GM21515 (cell line): ENCODE measurements at regions not wholly inside any gene's neighbourhood (a gene's known extent, or its start where the extent isn't known, plus 50 kb on each side); places are given as distances from the start of the nearest gene placed in this dataset.

Experiments
- ATAC-seq: cut with Tn5 transposase; IDR thresholded peaks from one replicate; pipeline ENCODE4 v1.9.1; 2021; ENCODE audit not compliant: unreplicated experiment

- no peak for ATAC-seq
Measured at GRCh38 chr10:3692387-3692999, 92.5 kb downstream of the KLF6 start.

- ATAC-seq = no peak
Measured at GRCh38 chr10:3691482-3691881, 93.5 kb downstream of the KLF6 start.

DNA sequence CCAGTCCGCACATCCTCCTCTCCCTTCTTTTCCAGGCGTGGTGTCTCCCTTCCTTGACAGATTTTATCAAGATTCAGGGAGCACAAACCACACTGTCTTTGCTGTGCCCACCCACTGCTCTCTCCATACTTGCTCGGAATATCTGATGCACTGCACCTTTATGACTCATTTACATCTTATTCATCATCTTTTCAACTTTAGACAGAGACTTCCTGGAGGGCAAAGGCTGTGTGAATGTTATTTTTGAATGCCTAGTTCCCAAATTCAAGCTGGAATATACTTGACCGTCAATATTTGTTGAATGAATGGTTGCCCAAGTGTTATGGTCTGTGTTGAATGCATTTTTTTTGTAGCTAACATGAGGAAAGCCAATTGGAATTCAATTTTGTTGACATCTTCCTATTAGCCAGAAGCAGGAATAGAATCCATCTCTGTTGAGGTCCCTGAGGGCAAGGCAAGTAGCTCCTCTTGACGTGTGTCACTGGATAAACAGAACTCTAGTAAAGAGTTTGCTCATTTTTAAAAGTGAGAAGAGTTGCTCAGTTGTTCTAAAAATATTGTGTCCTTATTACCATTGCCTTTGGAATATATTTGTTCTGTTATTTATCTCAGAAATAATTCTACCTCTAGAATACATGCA, 95.0 kb downstream of the KLF6 start:
- no peak for ATAC-seq

GRCh38 chr10:3687510-3688081, 97.4 kb downstream of the KLF6 start:
- ATAC-seq = no peak

DNA sequence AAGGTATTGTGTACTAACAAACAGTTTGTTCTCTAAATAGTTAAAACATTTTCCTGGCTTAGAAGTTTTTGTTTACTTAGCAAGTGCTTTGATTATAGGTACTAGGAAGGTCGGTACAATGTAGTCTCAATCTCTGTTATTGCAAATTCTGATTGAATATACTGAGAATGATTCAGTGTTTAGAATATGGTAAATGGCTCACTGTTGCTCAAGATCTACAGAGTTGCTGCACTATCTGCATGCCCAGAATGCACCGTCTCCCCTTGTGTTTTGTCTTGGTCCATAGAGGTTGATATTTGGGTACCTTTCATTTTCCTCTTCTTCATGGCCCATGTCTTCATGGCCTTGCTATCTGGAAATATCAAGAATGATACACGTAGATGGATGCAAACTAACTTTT, 99.6 kb downstream of the KLF6 start:
- ATAC-seq = no peak

DNA sequence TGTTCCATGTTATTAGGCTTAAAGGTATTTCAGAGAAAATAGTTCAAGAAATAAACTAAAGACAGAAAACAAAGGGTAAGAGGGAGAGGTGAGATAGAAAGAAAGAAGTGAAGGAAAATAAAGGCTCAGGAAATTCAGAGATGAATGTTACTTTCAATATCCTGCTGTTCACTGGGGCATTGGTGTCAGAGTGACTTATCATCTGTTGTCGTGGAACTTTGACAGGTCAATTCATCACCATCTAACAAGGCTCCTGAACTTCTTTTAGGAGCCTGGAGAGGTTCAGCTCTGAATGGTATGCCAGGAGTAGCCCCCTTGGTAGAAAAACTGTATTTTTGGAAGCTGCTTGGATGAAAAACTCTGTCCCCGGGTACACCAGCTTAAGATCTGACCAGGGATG, 100.1 kb downstream of the KLF6 start:
- no peak for ATAC-seq

DNA sequence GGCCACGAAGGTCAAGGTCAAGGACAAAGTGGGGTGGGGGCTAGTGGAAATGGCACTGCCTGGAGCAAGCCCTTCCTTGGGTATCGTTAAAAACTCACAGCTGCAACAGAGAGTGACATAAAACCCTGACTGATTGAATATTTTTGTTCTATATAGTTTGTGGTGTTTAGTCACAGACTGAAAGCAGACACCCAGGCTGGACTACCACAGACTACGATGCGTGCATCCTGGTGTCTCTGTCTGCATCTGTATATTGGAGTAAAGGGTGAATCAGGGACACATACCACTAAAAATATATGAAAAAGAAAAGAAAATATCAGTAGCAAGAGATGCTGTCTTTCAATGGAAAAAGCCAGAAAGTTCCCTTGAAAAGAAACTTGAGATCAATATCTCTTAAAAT, 101.4 kb downstream of the KLF6 start:
- no peak for ATAC-seq

- no peak for ATAC-seq
Measured at GRCh38 chr10:3682745-3683144, 102.3 kb downstream of the KLF6 start.

GRCh38 chr10:3681642-3682554, 103.1 kb downstream of the KLF6 start:
- ATAC-seq = no peak

DNA sequence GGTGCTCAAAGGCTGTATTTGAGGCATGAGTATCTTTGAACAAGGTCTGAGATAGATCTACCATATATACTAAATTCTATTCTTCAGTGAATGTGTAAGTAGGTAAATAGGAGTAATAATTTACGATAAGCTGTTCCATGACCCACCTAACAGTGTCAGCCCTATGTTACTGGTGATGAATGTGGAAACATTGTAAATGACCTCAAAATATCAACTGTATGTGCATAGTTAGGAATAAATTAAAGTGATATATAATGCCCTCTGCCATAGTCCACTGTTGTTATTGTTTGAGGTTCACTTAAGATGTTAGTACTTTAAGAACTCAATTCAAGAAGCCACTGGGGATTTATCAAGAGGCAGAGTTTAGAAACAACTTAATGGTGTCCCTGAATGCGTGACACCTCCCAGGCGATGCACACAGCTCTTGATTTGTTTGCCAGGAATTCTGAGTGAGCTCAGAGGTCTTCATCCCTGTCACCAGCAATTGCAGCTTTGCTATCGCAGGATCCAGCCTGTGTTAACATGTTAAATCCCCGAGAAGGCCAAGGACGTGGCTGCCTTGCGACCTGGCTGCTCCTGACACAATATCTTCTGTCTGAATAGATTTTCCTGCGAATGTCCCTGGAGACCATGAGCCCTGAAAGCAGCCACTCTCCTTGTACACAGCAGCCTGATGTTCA, 104.9 kb downstream of the KLF6 start:
- no peak for ATAC-seq

- ATAC-seq = no peak
Measured at GRCh38 chr10:3678629-3679227, 106.3 kb downstream of the KLF6 start.

- no peak for ATAC-seq
Measured at GRCh38 chr10:3676564-3676963, 108.4 kb downstream of the KLF6 start.

DNA sequence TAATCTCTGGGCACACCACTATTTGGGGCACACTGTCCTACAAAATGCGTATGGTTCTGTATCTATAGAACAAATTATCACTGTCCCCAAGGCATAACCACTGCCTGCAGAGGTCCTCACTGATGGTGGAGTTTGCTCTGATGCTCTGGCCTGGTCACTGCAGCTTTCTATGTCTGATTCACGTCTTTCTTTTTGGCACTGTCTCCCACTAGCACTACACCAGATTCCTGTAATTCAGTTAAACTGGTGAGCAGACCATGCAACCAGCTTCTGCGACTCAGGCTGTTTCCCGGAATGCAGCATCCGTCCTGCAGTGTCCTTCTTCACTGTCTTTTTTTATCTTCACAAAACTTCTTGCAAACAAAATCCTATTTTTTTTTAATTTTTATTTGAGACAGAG, 112.8 kb downstream of the KLF6 start:
- no peak for ATAC-seq

DNA sequence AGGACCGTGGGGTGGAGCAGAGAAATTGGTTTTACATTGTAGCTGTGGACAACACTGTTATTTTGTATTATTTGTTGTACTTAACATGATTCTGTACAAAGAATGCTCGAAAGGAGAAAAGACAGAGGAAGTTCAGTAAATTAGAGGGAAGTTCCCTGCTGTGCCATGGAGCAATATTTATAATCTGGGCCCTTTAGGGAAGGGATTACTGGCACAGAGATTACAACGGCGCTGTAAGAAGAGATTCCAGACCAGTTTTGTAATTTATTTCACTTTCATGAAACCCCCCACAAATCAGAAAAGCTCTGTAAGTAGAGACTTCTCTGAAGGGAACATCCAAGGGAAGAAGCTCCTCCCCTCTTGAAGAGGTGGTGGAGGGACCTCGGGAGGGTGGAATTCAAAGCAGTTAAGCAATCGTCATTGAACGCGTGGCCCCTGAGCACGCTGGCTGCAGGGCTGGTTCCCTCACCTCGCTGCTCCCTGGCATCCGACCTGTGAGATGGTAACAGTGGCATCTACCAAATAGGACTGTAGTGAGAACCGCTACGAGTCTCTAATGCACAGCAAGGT, 113.5 kb downstream of the KLF6 start:
- no peak for ATAC-seq

DNA sequence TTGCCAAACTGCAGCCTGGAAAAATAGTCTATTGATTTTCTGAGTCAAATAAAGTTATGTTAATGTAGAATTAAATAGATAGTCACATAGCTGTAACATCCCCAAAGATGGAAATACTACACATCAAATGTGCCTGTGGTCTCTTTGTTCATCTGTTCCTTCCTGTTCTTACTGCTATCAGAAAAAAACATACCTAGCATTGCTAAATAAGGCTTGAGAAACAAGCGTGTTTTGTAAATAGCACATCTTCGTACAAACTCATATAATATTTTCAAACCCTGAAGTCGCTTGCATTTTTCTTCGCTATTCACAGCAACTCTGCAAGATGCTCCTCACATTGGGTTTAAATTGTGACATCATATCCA, 116.1 kb downstream of the KLF6 start:
- ATAC-seq = no peak

DNA sequence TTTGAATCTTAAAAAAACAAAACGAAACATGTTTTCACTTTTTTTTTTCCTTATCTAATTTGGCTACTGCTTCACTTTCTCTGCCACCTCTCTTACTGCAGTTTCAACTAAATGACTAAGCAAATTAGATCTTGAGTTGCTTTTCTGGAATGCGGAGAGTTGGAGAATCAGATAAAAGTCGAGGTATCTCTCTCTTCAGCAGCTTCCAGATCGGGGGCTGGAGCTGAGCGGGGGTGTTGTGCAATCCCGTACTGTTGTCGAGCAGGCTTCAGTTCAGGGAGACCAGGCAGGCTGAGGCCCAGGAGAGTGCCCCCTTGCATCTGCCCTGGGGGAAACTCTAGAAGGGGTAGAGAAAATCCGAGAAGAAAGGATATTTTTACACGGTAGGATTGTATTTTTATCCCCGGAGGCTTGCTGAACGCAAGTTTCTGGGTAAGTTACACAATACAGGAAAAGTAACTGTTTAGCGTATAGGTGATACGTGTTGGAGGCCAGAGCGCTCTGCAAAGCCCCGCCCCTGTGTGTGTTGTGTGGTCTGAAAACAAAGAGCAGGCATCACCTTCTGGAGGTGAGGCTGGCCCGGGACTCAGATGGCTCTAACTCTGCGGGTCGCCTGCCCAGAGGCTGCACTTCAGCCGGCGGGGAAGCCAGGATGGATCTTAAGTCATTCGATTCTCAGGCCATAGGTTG, 116.6 kb downstream of the KLF6 start:
- no peak for ATAC-seq

DNA sequence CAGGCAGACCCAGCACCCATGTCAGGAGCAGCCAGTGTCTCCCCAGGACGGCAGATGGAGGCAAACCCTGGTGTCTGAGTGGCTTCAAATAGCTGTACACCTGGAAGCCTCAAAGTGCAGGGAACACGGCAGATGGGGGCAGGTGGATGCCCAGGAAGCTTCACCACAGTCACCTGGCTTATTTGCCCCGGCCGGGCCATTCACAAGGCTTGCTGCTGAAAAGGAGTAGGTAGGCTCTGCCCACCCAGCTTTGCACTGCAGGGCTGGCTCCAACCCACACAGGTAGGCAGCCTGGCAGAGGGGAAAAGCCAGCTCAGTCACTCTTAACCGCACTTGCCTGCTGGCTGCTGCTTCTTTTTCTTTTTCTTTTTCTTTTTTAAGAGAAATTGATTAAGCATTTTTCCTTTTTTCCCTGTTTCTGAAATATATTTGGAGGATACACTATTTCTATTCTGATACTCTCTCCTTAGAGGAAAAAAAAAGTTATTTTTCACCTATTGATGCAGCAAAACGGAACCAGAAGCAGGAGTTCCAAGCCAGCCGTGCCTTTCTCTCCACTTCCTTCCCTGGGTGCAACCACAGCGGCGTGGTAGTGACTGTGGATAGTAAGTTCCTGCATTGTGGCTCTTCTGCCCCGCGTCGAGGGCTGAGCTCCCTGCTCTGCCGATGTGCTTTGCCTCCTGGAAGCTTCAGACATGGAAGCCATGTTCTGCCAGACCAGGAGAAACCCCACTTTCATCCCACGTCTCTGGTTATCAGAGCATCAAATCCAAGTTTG, 118.3 kb downstream of the KLF6 start:
- no peak for ATAC-seq

DNA sequence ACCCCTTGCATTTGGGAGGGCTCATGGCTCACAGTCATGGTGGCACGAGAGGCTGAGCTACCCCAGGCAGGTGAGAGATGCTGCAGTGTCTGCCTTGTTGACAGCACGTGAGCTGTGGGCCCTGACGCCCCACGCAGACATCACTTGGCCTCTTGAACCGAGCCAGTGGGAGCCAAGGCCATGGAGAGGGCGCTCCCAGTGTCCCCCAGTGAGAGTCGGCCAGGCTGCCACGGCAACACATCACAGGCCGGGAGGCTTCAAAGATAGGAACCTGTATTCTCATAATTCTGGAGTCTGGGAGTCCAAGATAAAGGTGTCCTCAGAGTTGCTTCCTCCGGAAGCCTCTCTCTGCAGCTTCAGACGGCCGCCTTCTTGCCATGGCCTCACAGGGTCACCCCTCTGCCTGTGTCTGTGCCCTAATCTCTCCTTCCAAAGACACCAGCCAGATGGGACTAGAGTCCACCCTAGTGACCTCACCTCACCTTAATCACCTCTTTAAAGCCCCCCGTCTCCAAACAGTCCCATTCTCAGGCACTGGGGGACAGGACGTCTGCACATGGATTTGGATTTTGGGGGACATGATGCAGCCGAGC, 119.6 kb downstream of the KLF6 start:
- ATAC-seq = no peak

DNA sequence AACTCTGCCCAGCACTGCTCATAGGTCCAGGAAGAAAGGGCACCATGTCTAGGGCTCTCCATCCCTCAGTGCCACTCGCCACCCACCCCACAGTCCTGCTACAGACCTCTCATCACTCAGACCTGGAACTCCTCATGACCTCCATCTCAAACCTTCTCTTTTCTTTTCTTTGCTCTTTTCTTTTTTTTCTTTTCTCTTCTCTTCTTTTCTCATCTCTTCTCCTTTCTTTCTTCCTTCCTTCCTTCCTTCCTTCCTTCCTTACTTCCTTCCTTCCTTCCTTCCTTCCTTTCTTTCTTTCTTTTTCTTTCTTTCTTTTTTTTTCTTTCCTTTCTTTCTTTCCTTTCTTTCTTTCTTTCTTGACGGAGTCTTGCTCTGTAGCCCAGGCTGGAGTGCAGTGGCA, 122.2 kb downstream of the KLF6 start:
- no peak for ATAC-seq
